ENCODE measurements at regions not wholly inside any gene's neighbourhood (a gene's known extent, or its start where the extent isn't known, plus 50 kb on each side); places are given as distances from the start of the nearest gene placed in this dataset.

- no peak for ATAC-seq (ENCODE audit: poor library complexity)
- H3K27me3 Mint-ChIP-seq: no peaks in the 10 kb centered on the region
- H3K36me3 ChIP-seq (ENCODE audit: insufficient read depth, low read length): no peaks in the 10 kb centered on the region
Observed at GRCh38 chr1:83698644-83699043, 300.3 kb downstream of the TTLL7 start.

GRCh38 chr1:83697961-83698360, 301.0 kb downstream of the TTLL7 start:
- Mint-ChIP-seq H3K9me3 (peaks cover 4% of the 10 kb centered on the region), H3K36me3 (ENCODE audit: low read depth) (no peaks in the 10 kb centered on the region), H3K27ac (no peak overlapping the region), H3K27me3 (no peaks in the 10 kb centered on the region), H3K4me3 (no peak overlapping the region), H3K4me1 (ENCODE audit: low read depth) (peaks cover 34% of the 10 kb centered on the region)
- intact Hi-C loops (cut with DNase I, micrococcal nuclease): no loop called here
- H3K4me3 ChIP-seq (ENCODE audit: low read length): no peak overlapping the region
- H3K27me3 ChIP-seq (ENCODE audit: control insufficient read depth in 1 of 2, insufficient read depth in 2 of 2, low read length in 2 of 2): no peaks in the 10 kb centered on the region
- no peaks in the 10 kb centered on the region for H3K36me3 ChIP-seq (ENCODE audit: insufficient read depth, low read length)
- H3K9me3 ChIP-seq (ENCODE audit: control insufficient read depth in 1 of 2, insufficient read depth in 1 of 2, low read length in 2 of 2): no peaks in the 10 kb centered on the region
- peaks cover 11% of the 10 kb centered on the region for H3K4me1 ChIP-seq (ENCODE audit: insufficient read depth, low read length)
- H3K27ac ChIP-seq (ENCODE audit: low read depth in 1 of 2, low read length in 2 of 2): no peak overlapping the region
- CTCF ChIA-PET: no interaction called here
- POLR2A ChIA-PET: no interaction called here
- DNase-seq: no peak
- ATAC-seq (ENCODE audit: poor library complexity): no peak
- no peak for TF ChIP-seq CTCF (IDR thresholded peaks at IDR 0.05)

More at GRCh38 chr1:83698644-83699043, 300.3 kb downstream of the TTLL7 start:
- CTCF ChIA-PET: no interaction called here
- no peak for DNase-seq
- Histone ChIP-seq H3K9me3 (ENCODE audit: control insufficient read depth in 1 of 2, insufficient read depth in 1 of 2, low read length in 2 of 2) (no peaks in the 10 kb centered on the region), H3K4me1 (ENCODE audit: insufficient read depth, low read length) (peaks cover 5% of the 10 kb centered on the region), H3K27me3 (ENCODE audit: control insufficient read depth in 1 of 2, insufficient read depth in 2 of 2, low read length in 2 of 2) (no peaks in the 10 kb centered on the region), H3K27ac (ENCODE audit: low read depth in 1 of 2, low read length in 2 of 2) (no peak overlapping the region), H3K4me3 (ENCODE audit: low read length) (no peak overlapping the region)
- Mint-ChIP-seq H3K9me3 (peaks cover 4% of the 10 kb centered on the region), H3K4me1 (ENCODE audit: low read depth) (peaks cover 28% of the 10 kb centered on the region), H3K36me3 (ENCODE audit: low read depth) (no peaks in the 10 kb centered on the region), H3K27ac (no peak overlapping the region), H3K4me3 (no peak overlapping the region)
- TF ChIP-seq CTCF (IDR thresholded peaks at IDR 0.05): no peak
- intact Hi-C loops (cut with DNase I, micrococcal nuclease): no loop called here
- POLR2A ChIA-PET: no interaction called here

GRCh38 chr1:83697220-83697619, 301.7 kb downstream of the TTLL7 start:
- H3K4me3 ChIP-seq (ENCODE audit: low read length): no peak overlapping the region
- DNase-seq (no peak), ATAC-seq (ENCODE audit: poor library complexity) (no peak)
- Mint-ChIP-seq H3K4me3 (no peak overlapping the region), H3K27me3 (no peaks in the 10 kb centered on the region), H3K36me3 (ENCODE audit: low read depth) (no peaks in the 10 kb centered on the region), H3K4me1 (ENCODE audit: low read depth) (peaks cover 32% of the 10 kb centered on the region), H3K27ac (no peak overlapping the region), H3K9me3 (peaks cover 4% of the 10 kb centered on the region)
- no peaks in the 10 kb centered on the region for H3K36me3 ChIP-seq (ENCODE audit: insufficient read depth, low read length)
- H3K4me1 ChIP-seq (ENCODE audit: insufficient read depth, low read length): peaks cover 12% of the 10 kb centered on the region
- intact Hi-C loops (cut with DNase I, micrococcal nuclease): no loop called here
- H3K27me3 ChIP-seq (ENCODE audit: control insufficient read depth in 1 of 2, insufficient read depth in 2 of 2, low read length in 2 of 2): no peaks in the 10 kb centered on the region
- POLR2A ChIA-PET: no interaction called here
- H3K27ac ChIP-seq (ENCODE audit: low read depth in 1 of 2, low read length in 2 of 2): no peak overlapping the region
- TF ChIP-seq CTCF (IDR thresholded peaks at IDR 0.05): no peak
- CTCF ChIA-PET: no interaction called here
- H3K9me3 ChIP-seq (ENCODE audit: control insufficient read depth in 1 of 2, insufficient read depth in 1 of 2, low read length in 2 of 2): peaks cover 0 to under 1% of the 10 kb centered on the region in 2 experiments
